ENCODE measurements at regions not wholly inside any gene's neighbourhood (a gene's known extent, or its start where the extent isn't known, plus 50 kb on each side); places are given as distances from the start of the nearest gene placed in this dataset.

- no peak overlapping the region for H3K4me3 ChIP-seq (replicated peaks in 1 of 2; ENCODE audit: low read depth in 1 of 2, low read length in 2 of 2)
- intact Hi-C loops (cut with micrococcal nuclease) = no loop called here
- ChIA-PET POLR2A (no interaction called here), CTCF (no interaction called here), RAD21 (ENCODE audit: low non-redundant PET in 1 of 2, low total read pairs in 2 of 2, uncharacterized antibody in 2 of 2, unreplicated experiment in 2 of 2) (no interaction called here)
- H3K36me3 ChIP-seq (ENCODE audit: control insufficient read depth in 1 of 2, insufficient read depth in 2 of 2, low read length in 2 of 2) = no peaks in the 10 kb centered on the region
- H3K27ac ChIP-seq (ENCODE audit: low read depth, low read length) = no peak overlapping the region
- H3K79me2 ChIP-seq (ENCODE audit: insufficient read depth, low read length) = no peaks in the 10 kb centered on the region
- TF ChIP-seq YY1 (IDR thresholded peaks at IDR 0.05; ENCODE audit: extremely low read depth, insufficient replicate concordance, low read depth, low read length) (no peak), JUND (IDR thresholded peaks at IDR 0.05) (no peak), ATF3 (IDR thresholded peaks at IDR 0.05) (no peak), EZH2 (IDR thresholded peaks at IDR 0.05) (no peak), ZBTB33 (IDR thresholded peaks at IDR 0.05; ENCODE audit: extremely low read depth, insufficient replicate concordance, low read length) (no peak), EZH2phosphoT487 (IDR thresholded peaks at IDR 0.05; ENCODE audit: borderline replicate concordance) (no peak)
- TF ChIP-seq, protein P1, sequence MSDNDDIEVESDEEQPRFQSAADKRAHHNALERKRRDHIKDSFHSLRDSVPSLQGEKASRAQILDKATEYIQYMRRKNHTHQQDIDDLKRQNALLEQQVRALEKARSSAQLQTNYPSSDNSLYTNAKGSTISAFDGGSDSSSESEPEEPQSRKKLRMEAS (IDR thresholded peaks at IDR 0.05) = no peak
- H3K4me2 ChIP-seq (ENCODE audit: low read length) = no peak overlapping the region
- no peak overlapping the region for H3K9ac ChIP-seq (ENCODE audit: low read length)
- H3K27me3 ChIP-seq (ENCODE audit: insufficient read depth, low read length) = no peaks in the 10 kb centered on the region
- no peaks in the 10 kb centered on the region for H3K4me1 ChIP-seq (ENCODE audit: control insufficient read depth in 1 of 2, insufficient read depth in 2 of 2, low read length in 2 of 2)
- ATAC-seq = no peak
- BruUV-seq (replicated peaks) = no TSS peak
- no peak overlapping the region for H2AFZ ChIP-seq (ENCODE audit: low read depth, low read length, poor library complexity, severe bottlenecking)
- H3K9me3 ChIP-seq (ENCODE audit: control insufficient read depth in 1 of 2, insufficient read depth in 1 of 2, low read depth in 1 of 2, low read length in 2 of 2) = peaks cover 5 to 9% of the 10 kb centered on the region in 2 experiments; a peak in 2 of 4 replicates
- DNase-seq (ENCODE audit: low read depth, low spot score) = no peak
- H4K20me1 ChIP-seq (ENCODE audit: insufficient read depth) = no peaks in the 10 kb centered on the region
- no peaks in the 10 kb centered on the region for H3K9me2 ChIP-seq (ENCODE audit: insufficient read depth)
These were observed 62.0 kb upstream of the ARHGAP42 start for GRCh38 chr11:100625041-100625440.

GRCh38 chr11:100629671-100630070 is 57.4 kb upstream of the ARHGAP42 start:
- Histone ChIP-seq H3K79me2 (ENCODE audit: insufficient read depth, low read length) (no peaks in the 10 kb centered on the region), H3K9me2 (ENCODE audit: insufficient read depth) (no peaks in the 10 kb centered on the region), H3K4me1 (ENCODE audit: control insufficient read depth in 1 of 2, insufficient read depth in 2 of 2, low read length in 2 of 2) (no peaks in the 10 kb centered on the region), H3K27me3 (ENCODE audit: insufficient read depth, low read length) (no peaks in the 10 kb centered on the region), H2AFZ (ENCODE audit: low read depth, low read length, poor library complexity, severe bottlenecking) (no peak overlapping the region), H3K4me2 (ENCODE audit: low read length) (no peak overlapping the region), H3K9ac (ENCODE audit: low read length) (no peak overlapping the region), H3K9me3 (ENCODE audit: control insufficient read depth in 1 of 2, insufficient read depth in 1 of 2, low read depth in 1 of 2, low read length in 2 of 2) (no peaks in the 10 kb centered on the region), H4K20me1 (ENCODE audit: insufficient read depth) (no peaks in the 10 kb centered on the region), H3K4me3 (replicated peaks in 1 of 2; ENCODE audit: low read depth in 1 of 2, low read length in 2 of 2) (no peak overlapping the region), H3K27ac (ENCODE audit: low read depth, low read length) (no peak overlapping the region), H3K36me3 (ENCODE audit: control insufficient read depth in 1 of 2, insufficient read depth in 2 of 2, low read length in 2 of 2) (no peaks in the 10 kb centered on the region)
- ChIA-PET RAD21 (ENCODE audit: low non-redundant PET in 1 of 2, low total read pairs in 2 of 2, uncharacterized antibody in 2 of 2, unreplicated experiment in 2 of 2) (no interaction called here), CTCF (interaction anchor here (1.1 kb wide), 1 partner anchor 296 kb away, joined by 4 read pairs; no protein-coding TSS in a partner anchor), POLR2A (no interaction called here)
- no peak for DNase-seq (ENCODE audit: low read depth, low spot score)
- ATAC-seq = peak; percentile 59; the same call in 1 of the 2 replicates
- no TSS peak for BruUV-seq (replicated peaks)
- TF ChIP-seq CTCF (IDR thresholded peaks at IDR 0.05 in 2 of 3, conservative IDR thresholded peaks at IDR 0.05 in 1 of 3; ENCODE audit: borderline replicate concordance in 1 of 3, insufficient read depth in 1 of 3, low read depth in 2 of 3, low read length in 2 of 3) = peak in 2 of 3 experiments; percentile 9 to 25; a peak in 2 of 6 replicates
- TF ChIP-seq JUND (IDR thresholded peaks at IDR 0.05) = no peak
- no peak for TF ChIP-seq EZH2 (IDR thresholded peaks at IDR 0.05)
- no peak for TF ChIP-seq SRF (IDR thresholded peaks at IDR 0.05; ENCODE audit: low read depth)
- no peak for TF ChIP-seq SP1 (IDR thresholded peaks at IDR 0.05; ENCODE audit: low read depth)
- TF ChIP-seq RAD21 (IDR thresholded peaks at IDR 0.05; ENCODE audit: low read depth) = peak; percentile 38
- intact Hi-C loops (cut with micrococcal nuclease) = no loop called here
